Uterus (tissue), 2 donors: ENCODE measurements at regions not wholly inside any gene's neighbourhood (a gene's known extent, or its start where the extent isn't known, plus 50 kb on each side); places are given as distances from the start of the nearest gene placed in this dataset.

Source experiments
- POLR2A ChIP-seq, 2 donors: fragments of 450-650 bp; IDR thresholded peaks; one replicate each; pipeline ENCODE4 v1.6.1; 2016; ENCODE audit warnings: antibody characterized with exemption in 2 of 2, mild to moderate bottlenecking in 1 of 2, moderate library complexity in 1 of 2
- TF ChIP-seq, protein P1 (sequence below), 4 experiments: fragments of 200-600 bp in 2 of 4; fragments of 450-650 bp in 2 of 4; sonication (generic) in 2 of 4; IDR thresholded peaks; one replicate each; pipeline ENCODE4 v1.5.1; 2016 to 2019; ENCODE audit warnings: antibody characterized with exemption in 4 of 4, mild to moderate bottlenecking in 2 of 4, moderate library complexity in 1 of 4

- TF ChIP-seq, protein P1, sequence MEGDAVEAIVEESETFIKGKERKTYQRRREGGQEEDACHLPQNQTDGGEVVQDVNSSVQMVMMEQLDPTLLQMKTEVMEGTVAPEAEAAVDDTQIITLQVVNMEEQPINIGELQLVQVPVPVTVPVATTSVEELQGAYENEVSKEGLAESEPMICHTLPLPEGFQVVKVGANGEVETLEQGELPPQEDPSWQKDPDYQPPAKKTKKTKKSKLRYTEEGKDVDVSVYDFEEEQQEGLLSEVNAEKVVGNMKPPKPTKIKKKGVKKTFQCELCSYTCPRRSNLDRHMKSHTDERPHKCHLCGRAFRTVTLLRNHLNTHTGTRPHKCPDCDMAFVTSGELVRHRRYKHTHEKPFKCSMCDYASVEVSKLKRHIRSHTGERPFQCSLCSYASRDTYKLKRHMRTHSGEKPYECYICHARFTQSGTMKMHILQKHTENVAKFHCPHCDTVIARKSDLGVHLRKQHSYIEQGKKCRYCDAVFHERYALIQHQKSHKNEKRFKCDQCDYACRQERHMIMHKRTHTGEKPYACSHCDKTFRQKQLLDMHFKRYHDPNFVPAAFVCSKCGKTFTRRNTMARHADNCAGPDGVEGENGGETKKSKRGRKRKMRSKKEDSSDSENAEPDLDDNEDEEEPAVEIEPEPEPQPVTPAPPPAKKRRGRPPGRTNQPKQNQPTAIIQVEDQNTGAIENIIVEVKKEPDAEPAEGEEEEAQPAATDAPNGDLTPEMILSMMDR (IDR thresholded peaks at IDR 0.05), result peak; percentile 49 to 66 (median 54)
- TF ChIP-seq POLR2A (IDR thresholded peaks at IDR 0.05), result no peak
These were observed 115.0 kb upstream of the VEPH1 start for GRCh38 chr3:157618075-157618760.
